GM12878 (cell line): ENCODE measurements at regions not wholly inside any gene's neighbourhood (a gene's known extent, or its start where the extent isn't known, plus 50 kb on each side); places are given as distances from the start of the nearest gene placed in this dataset.

ENCODE experiments used
- ATAC-seq: fragments of 200-7000 bp; cut with Tn5 transposase; 3 replicates; pipeline ENCODE4 v1.9.1; 2020; ENCODE audit warnings: mild to moderate bottlenecking, moderate library complexity
- BruUV-seq: library from RNA; stranded (reverse); fragments of 400-500 nt; replicated peaks from 2 replicates; lab custom pipeline; 2021; lab: Mats Ljungman, UMichigan
- CTCF ChIA-PET: fragments of 300-600 bp; sonication (Branson Sonifier 250); formaldehyde crosslinking; extraction: SDS; loops from one replicate; lab custom pipeline; 2021; ENCODE audit warnings: inconsistent platforms; lab: Yijun Ruan, JAX
- POLR2A ChIA-PET: fragments of 350-600 bp; formaldehyde crosslinking; extraction: SDS; loops from one replicate; lab custom pipeline; 2021; ENCODE audit warnings: inconsistent platforms; lab: Charles Lee
- RAD21 ChIA-PET: fragments of 300-600 bp; sonication (Branson Sonifier 250); formaldehyde crosslinking; loops from one replicate; lab custom pipeline; 2023; ENCODE audit warnings: antibody characterized with exemption; ENCODE audit not compliant: unreplicated experiment; lab: Charles Lee
- SMC1A ChIA-PET: fragments of 300-600 bp; sonication (Branson Sonifier 250); formaldehyde crosslinking; loops from one replicate; lab custom pipeline; 2023; ENCODE audit not compliant: unreplicated experiment, uncharacterized antibody; lab: Charles Lee
- DNase-seq: peaks from one replicate; pipeline ENCODE4 v3.0.0-alpha.2; 2011; ENCODE audit warnings: low read depth, low spot score
- FAIRE-seq: peaks from 3 replicates; lab custom pipeline; 2011; peaks lifted over from hg19 to GRCh38; lab: Jason Lieb, UNC
- H2AFZ ChIP-seq: 2 replicates; pipeline ENCODE4 v1.6.0; 2011; ENCODE audit warnings: low read depth, low read length, control low read depth; ENCODE audit not compliant: control insufficient read depth
- H3K27ac ChIP-seq: 2 replicates; pipeline ENCODE4 v1.5.1; 2011; ENCODE audit warnings: control low read depth; ENCODE audit not compliant: control insufficient read depth, insufficient read depth
- H3K27me3 ChIP-seq, 2 experiments: replicated peaks in 1 of 2; 2 replicates each; pipeline versions ENCODE4 v1.6.0 to v1.6.1; 2011; ENCODE audit warnings: low read length in 1 of 2; ENCODE audit not compliant: control insufficient read depth in 2 of 2, insufficient read depth in 2 of 2
- H3K36me3 ChIP-seq, 2 experiments: 2 replicates each; pipeline ENCODE4 v1.5.1; 2011; ENCODE audit warnings: low read length in 1 of 2; ENCODE audit not compliant: control insufficient read depth in 2 of 2, insufficient read depth in 2 of 2
- H3K4me1 ChIP-seq: 2 replicates; pipeline ENCODE4 v1.6.1; 2011; ENCODE audit warnings: mild to moderate bottlenecking, low read length, moderate library complexity, mixed read lengths; ENCODE audit not compliant: control insufficient read depth, insufficient read depth
- H3K4me2 ChIP-seq: 2 replicates; pipeline ENCODE4 v1.6.0; 2011; ENCODE audit warnings: control low read depth; ENCODE audit not compliant: control insufficient read depth, insufficient read depth
- H3K4me3 ChIP-seq: fragments of 200-600 bp; sonication (generic); 2 replicates; pipeline ENCODE4 v1.5.1; 2016
- H3K79me2 ChIP-seq: 2 replicates; pipeline ENCODE4 v1.6.0; 2011; ENCODE audit warnings: low read length; ENCODE audit not compliant: control insufficient read depth, insufficient read depth
- H3K9ac ChIP-seq: 2 replicates; pipeline ENCODE4 v1.8.0; 2011; ENCODE audit warnings: low read length, control low read depth, mixed read lengths; ENCODE audit not compliant: control insufficient read depth, insufficient read depth
- H3K9me3 ChIP-seq: replicated peaks from 3 replicates; pipeline ENCODE4 v1.5.1; 2011; ENCODE audit warnings: mild to moderate bottlenecking, low read length; ENCODE audit not compliant: control insufficient read depth, insufficient read depth
- H4K20me1 ChIP-seq: 2 replicates; pipeline ENCODE4 v1.6.0; 2011; ENCODE audit not compliant: control insufficient read depth, insufficient read depth
- CBFB ChIP-seq: IDR thresholded peaks from 2 replicates; pipeline ENCODE4 v1.6.1; 2016; ENCODE audit warnings: antibody characterized with exemption, low read depth
- CEBPZ ChIP-seq: fragments of 150-350 bp; IDR thresholded peaks from 2 replicates; pipeline ENCODE4 v1.6.1; 2016; ENCODE audit warnings: low read depth, low read length
- CREM ChIP-seq: IDR thresholded peaks from 2 replicates; pipeline ENCODE4 v1.6.1; 2014; ENCODE audit warnings: antibody characterized with exemption, low read depth
- EP300 ChIP-seq, 2 experiments: fragments of 150-350 bp in 1 of 2; IDR thresholded peaks; 2 replicates each; pipeline ENCODE4 v1.6.1; 2011 to 2012; ENCODE audit warnings: low read depth in 2 of 2, low read length in 2 of 2, borderline replicate concordance in 1 of 2, improper control_type of control experiment in 1 of 2, inconsistent platforms in 1 of 2; ENCODE audit not compliant: control insufficient read depth in 1 of 2
- NFIC ChIP-seq: IDR thresholded peaks from 2 replicates; pipeline ENCODE4 v1.6.1; 2012; ENCODE audit warnings: low read depth, mild to moderate bottlenecking, inconsistent platforms, low read length, moderate library complexity
- POLR2AphosphoS5 ChIP-seq: IDR thresholded peaks from 2 replicates; pipeline ENCODE4 v1.6.1; 2011; ENCODE audit warnings: mild to moderate bottlenecking, low read length, inconsistent platforms
- SREBF1 ChIP-seq: IDR thresholded peaks from 2 replicates; pipeline ENCODE4 v1.6.1; 2012; ENCODE audit warnings: mild to moderate bottlenecking, low read length
- STAT1 ChIP-seq: fragments of 450-650 bp; conservative IDR thresholded peaks from 2 replicates; pipeline ENCODE4 v1.6.1; 2014; ENCODE audit warnings: antibody characterized with exemption, mild to moderate bottlenecking
- WGBS: methylation state at CpG from one replicate; pipeline ENCODE4 v1.1.6; 2016; ENCODE audit warnings: low lambda C conversion rate; ENCODE audit not compliant: insufficient replicate concordance, insufficient coverage; ENCODE audit errors: missing lambda C conversion rate; 5-methylcytosine and 5-hydroxymethylcytosine counted together
- in situ Hi-C: fragments of 300-500 bp; cut with MboI; formaldehyde crosslinking; loops from 9 replicates; pipeline ENCODE4 v1.14.3; 2018; ENCODE audit warnings: mixed read lengths
- intact Hi-C: fragments of 100-400 bp; cut with micrococcal nuclease; formaldehyde crosslinking; loops from one replicate; pipeline ENCODE4 v1.14.2; 2022; ENCODE audit not compliant: unreplicated experiment

GRCh38 chr11:134670247-134670782 lies 258.3 kb upstream of the B3GAT1 start:
- H3K9me3 ChIP-seq, result no peaks in the 10 kb centered on the region
- no peaks in the 10 kb centered on the region for H4K20me1 ChIP-seq
- POLR2A ChIA-PET, result no interaction called here
- in situ Hi-C loops (no loop called here), intact Hi-C loops (no loop called here)
- no peaks in the 10 kb centered on the region for H3K36me3 ChIP-seq
- no peak overlapping the region for H3K4me3 ChIP-seq
- H3K4me1 ChIP-seq, result no peaks in the 10 kb centered on the region
- no peak for TF ChIP-seq POLR2AphosphoS5
- TF ChIP-seq STAT1, result no peak
- TF ChIP-seq CREM, result no peak
- no peak for TF ChIP-seq EP300 (IDR thresholded peaks at IDR 0.05; ENCODE audit: borderline replicate concordance in 1 of 2, control insufficient read depth in 1 of 2, low read depth in 2 of 2, low read length in 2 of 2)
- no peak for TF ChIP-seq CEBPZ
- TF ChIP-seq CBFB, result no peak
- no peak for TF ChIP-seq NFIC
- TF ChIP-seq SREBF1, result no peak
- TF ChIP-seq, all 136 proteins: peak for 0
- ChIA-PET SMC1A (no interaction called here), RAD21 (interaction anchor here (0.6 kb wide), 1 partner anchor 357 kb away, joined by 3 read pairs; no protein-coding TSS in a partner anchor), CTCF (no interaction called here)
- H3K4me2 ChIP-seq, result no peak overlapping the region
- DNase-seq, result no peak
- no peak overlapping the region for H3K9ac ChIP-seq
- 35% methylated on average over 6 of the region's 6 CpGs for WGBS
- no peaks in the 10 kb centered on the region for H3K79me2 ChIP-seq
- no peak overlapping the region for H2AFZ ChIP-seq
- H3K27ac ChIP-seq, result no peak overlapping the region
- no TSS peak for BruUV-seq
- no peak for ATAC-seq
- no peak for FAIRE-seq
- H3K27me3 ChIP-seq, result peaks cover 0 to 3% of the 10 kb centered on the region in 2 experiments; a peak in 1 of 4 replicates
